ENCODE measurements at regions not wholly inside any gene's neighbourhood (a gene's known extent, or its start where the extent isn't known, plus 50 kb on each side); places are given as distances from the start of the nearest gene placed in this dataset.

- TF ChIP-seq, protein P1, sequence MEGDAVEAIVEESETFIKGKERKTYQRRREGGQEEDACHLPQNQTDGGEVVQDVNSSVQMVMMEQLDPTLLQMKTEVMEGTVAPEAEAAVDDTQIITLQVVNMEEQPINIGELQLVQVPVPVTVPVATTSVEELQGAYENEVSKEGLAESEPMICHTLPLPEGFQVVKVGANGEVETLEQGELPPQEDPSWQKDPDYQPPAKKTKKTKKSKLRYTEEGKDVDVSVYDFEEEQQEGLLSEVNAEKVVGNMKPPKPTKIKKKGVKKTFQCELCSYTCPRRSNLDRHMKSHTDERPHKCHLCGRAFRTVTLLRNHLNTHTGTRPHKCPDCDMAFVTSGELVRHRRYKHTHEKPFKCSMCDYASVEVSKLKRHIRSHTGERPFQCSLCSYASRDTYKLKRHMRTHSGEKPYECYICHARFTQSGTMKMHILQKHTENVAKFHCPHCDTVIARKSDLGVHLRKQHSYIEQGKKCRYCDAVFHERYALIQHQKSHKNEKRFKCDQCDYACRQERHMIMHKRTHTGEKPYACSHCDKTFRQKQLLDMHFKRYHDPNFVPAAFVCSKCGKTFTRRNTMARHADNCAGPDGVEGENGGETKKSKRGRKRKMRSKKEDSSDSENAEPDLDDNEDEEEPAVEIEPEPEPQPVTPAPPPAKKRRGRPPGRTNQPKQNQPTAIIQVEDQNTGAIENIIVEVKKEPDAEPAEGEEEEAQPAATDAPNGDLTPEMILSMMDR (IDR thresholded peaks at IDR 0.05; ENCODE audit: control insufficient read depth, insufficient read depth, low read depth, low read length, missing control alignments) = no peak
- DNase-seq (ENCODE audit: low read depth) = no peak
These were observed 331.8 kb downstream of the KCNJ3 start for GRCh38 chr2:155030296-155030695.

DNA sequence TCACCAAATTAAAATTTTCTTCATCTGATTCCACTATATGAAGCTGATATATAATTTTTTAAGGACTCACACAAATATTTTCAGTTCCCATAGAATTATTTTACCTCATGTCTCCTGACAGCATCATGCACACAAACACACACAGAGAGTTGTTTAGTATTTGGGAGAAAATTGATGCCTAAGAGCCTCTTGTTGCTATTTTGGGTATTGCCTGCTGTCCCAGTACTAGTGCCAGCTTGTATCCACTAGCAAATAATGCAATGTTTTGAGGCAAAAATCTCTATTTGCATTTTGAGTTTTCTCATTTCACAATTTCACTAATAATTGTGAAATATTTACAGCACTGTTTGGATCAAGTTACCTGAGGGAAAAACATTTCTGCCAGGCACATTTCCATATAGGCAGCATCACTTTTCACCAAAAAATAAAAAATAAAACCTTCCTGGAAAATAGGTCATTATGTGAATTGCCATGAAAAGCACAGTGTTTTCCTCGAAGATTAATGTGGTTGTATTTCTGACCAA, 328.2 kb downstream of the KCNJ3 start:
- no peak for DNase-seq (ENCODE audit: low read depth)
- TF ChIP-seq, protein P1 (IDR thresholded peaks at IDR 0.05; ENCODE audit: control insufficient read depth, insufficient read depth, low read depth, low read length, missing control alignments) = no peak
- no peak overlapping the region for H3K4me3 ChIP-seq (ENCODE audit: control insufficient read depth, low read depth, low read length)

More at GRCh38 chr2:155030296-155030695, 331.8 kb downstream of the KCNJ3 start:
- no peak overlapping the region for H3K4me3 ChIP-seq (ENCODE audit: control insufficient read depth, low read depth, low read length)

- TF ChIP-seq, protein P1 (IDR thresholded peaks at IDR 0.05; ENCODE audit: control insufficient read depth, insufficient read depth, low read depth, low read length, missing control alignments) = no peak
- no peak overlapping the region for H3K4me3 ChIP-seq (ENCODE audit: control insufficient read depth, low read depth, low read length)
- DNase-seq (ENCODE audit: low read depth) = no peak
These were observed 325.2 kb downstream of the KCNJ3 start for GRCh38 chr2:155023674-155024073.

- no peak overlapping the region for H3K4me3 ChIP-seq (ENCODE audit: control insufficient read depth, low read depth, low read length)
- TF ChIP-seq, protein P1 (IDR thresholded peaks at IDR 0.05; ENCODE audit: control insufficient read depth, insufficient read depth, low read depth, low read length, missing control alignments) = no peak
- no peak for DNase-seq (ENCODE audit: low read depth)
These were observed 324.0 kb downstream of the KCNJ3 start for GRCh38 chr2:155022531-155022930.

- TF ChIP-seq, protein P1 (IDR thresholded peaks at IDR 0.05; ENCODE audit: control insufficient read depth, insufficient read depth, low read depth, low read length, missing control alignments) = no peak
- no peak overlapping the region for H3K4me3 ChIP-seq (ENCODE audit: control insufficient read depth, low read depth, low read length)
- no peak for DNase-seq (ENCODE audit: low read depth)
These were observed 323.1 kb downstream of the KCNJ3 start for GRCh38 chr2:155021618-155022017.

- no peak for DNase-seq (ENCODE audit: low read depth)
- TF ChIP-seq, protein P1 (IDR thresholded peaks at IDR 0.05; ENCODE audit: control insufficient read depth, insufficient read depth, low read depth, low read length, missing control alignments) = no peak
- H3K4me3 ChIP-seq (ENCODE audit: control insufficient read depth, low read depth, low read length) = no peak overlapping the region
These were observed 321.8 kb downstream of the KCNJ3 start for GRCh38 chr2:155020246-155020645.

- no peak overlapping the region for H3K4me3 ChIP-seq (ENCODE audit: control insufficient read depth, low read depth, low read length)
- TF ChIP-seq, protein P1 (IDR thresholded peaks at IDR 0.05; ENCODE audit: control insufficient read depth, insufficient read depth, low read depth, low read length, missing control alignments) = no peak
- no peak for DNase-seq (ENCODE audit: low read depth)
These were observed 312.4 kb downstream of the KCNJ3 start for GRCh38 chr2:155010925-155011324.

Data from AG09309 (cell line).